H1 (cell line): ENCODE measurements at regions not wholly inside any gene's neighbourhood (a gene's known extent, or its start where the extent isn't known, plus 50 kb on each side); places are given as distances from the start of the nearest gene placed in this dataset.

ENCODE experiments used
- CTCF ChIA-PET: fragments of 300-600 bp; sonication (Branson Sonifier 250); formaldehyde crosslinking; loops from one replicate; lab custom pipeline; 2021; ENCODE audit not compliant: partially characterized antibody; lab: Charles Lee
- POLR2A ChIA-PET: fragments of 300-600 bp; sonication (Branson Sonifier 250); formaldehyde crosslinking; loops from one replicate; lab custom pipeline; 2021; ENCODE audit warnings: inconsistent platforms; ENCODE audit not compliant: partially characterized antibody; lab: Charles Lee
- DNase-seq, 2 experiments: peaks; one replicate each; pipeline versions ENCODE4 v3.0.0 to v3.0.0-alpha.2; 2010 to 2022; ENCODE audit warnings: low spot score in 2 of 2, low read depth in 1 of 2, mixed read lengths in 1 of 2
- FAIRE-seq: peaks from 2 replicates; lab custom pipeline; 2011; peaks lifted over from hg19 to GRCh38; lab: Jason Lieb, UNC
- H2AFZ ChIP-seq: 2 replicates; pipeline ENCODE4 v1.8.1; 2012; ENCODE audit warnings: low read length, inconsistent platforms
- H2AK5ac ChIP-seq: 2 replicates; pipeline ENCODE4 v1.6.1; 2013; ENCODE audit warnings: low read depth, low read length
- H2BK120ac ChIP-seq: replicated peaks from 2 replicates; pipeline ENCODE3; 2013; ENCODE audit warnings: low read depth, low read length, inconsistent platforms
- H2BK12ac ChIP-seq: 2 replicates; pipeline ENCODE4 v1.6.1; 2013; ENCODE audit warnings: low read depth, low read length
- H2BK15ac ChIP-seq: 2 replicates; pipeline ENCODE4 v1.6.1; 2013; ENCODE audit warnings: low read length
- H2BK20ac ChIP-seq: 2 replicates; pipeline ENCODE4 v1.6.1; 2013; ENCODE audit warnings: low read length
- H2BK5ac ChIP-seq: 2 replicates; pipeline ENCODE4 v1.6.1; 2013; ENCODE audit warnings: low read depth, low read length
- H3K14ac ChIP-seq: 2 replicates; pipeline ENCODE4 v1.6.1; 2013; ENCODE audit warnings: inconsistent platforms; ENCODE audit not compliant: insufficient read length
- H3K18ac ChIP-seq: 2 replicates; pipeline ENCODE4 v1.6.1; 2013; ENCODE audit warnings: low read length; ENCODE audit errors: extremely low read depth
- H3K23ac ChIP-seq: 2 replicates; pipeline ENCODE4 v1.6.1; 2013; ENCODE audit warnings: inconsistent platforms; ENCODE audit not compliant: insufficient read length
- H3K23me2 ChIP-seq: 2 replicates; pipeline ENCODE4 v1.6.1; 2013; ENCODE audit warnings: low read depth, low read length
- H3K27ac ChIP-seq: 2 replicates; pipeline ENCODE4 v1.6.1; 2011; ENCODE audit warnings: low read depth, low read length, inconsistent platforms
- H3K27me3 ChIP-seq, 4 experiments: replicated peaks in 1 of 4; 1 replicate in 1 of 4; 2 replicates in 3 of 4; pipeline versions ENCODE4 v1.6.1 to v1.8.1; 2011 to 2013; ENCODE audit warnings: low read length in 3 of 4, mild to moderate bottlenecking in 3 of 4, inconsistent platforms in 2 of 4, mixed read lengths in 2 of 4, moderate library complexity in 1 of 4; ENCODE audit not compliant: control insufficient read depth in 3 of 4, insufficient read depth in 3 of 4; ENCODE audit errors: extremely low read depth in 1 of 4
- H3K36me3 ChIP-seq, 4 experiments: 2 replicates each; pipeline versions ENCODE4 v1.6.1 to v1.8.1; 2011 to 2013; ENCODE audit warnings: mild to moderate bottlenecking in 4 of 4, low read length in 3 of 4, moderate library complexity in 2 of 4, control low read depth in 1 of 4, inconsistent platforms in 1 of 4; ENCODE audit not compliant: insufficient read depth in 4 of 4, control insufficient read depth in 2 of 4
- H3K4ac ChIP-seq: replicated peaks from 2 replicates; pipeline ENCODE3; 2013; ENCODE audit warnings: low read length, low read depth, mixed read lengths, inconsistent platforms; ENCODE audit not compliant: insufficient read length
- H3K4me1 ChIP-seq, 4 experiments: replicated peaks in 1 of 4; 1 replicate in 1 of 4; 2 replicates in 3 of 4; pipeline versions ENCODE4 v1.6.1 to v1.8.1; 2011 to 2013; ENCODE audit warnings: low read length in 3 of 4, inconsistent platforms in 2 of 4, mixed read lengths in 1 of 4; ENCODE audit not compliant: insufficient read depth in 4 of 4, control insufficient read depth in 3 of 4
- H3K4me2 ChIP-seq, 2 experiments: 2 replicates each; pipeline versions ENCODE4 v1.6.1 to v1.8.1; 2011 to 2013; ENCODE audit warnings: low read depth in 2 of 2, low read length in 2 of 2, control low read depth in 1 of 2, inconsistent platforms in 1 of 2, mild to moderate bottlenecking in 1 of 2; ENCODE audit not compliant: insufficient read depth in 1 of 2
- H3K4me3 ChIP-seq, 4 experiments: fragments of 200-600, 300-600 bp in 1 of 4; sonication (generic), shearing (Covaris generic), sonication (Bioruptor Twin) in 1 of 4; 2 replicates each; pipeline versions ENCODE4 v1.5.1 to v1.8.1; 2011 to 2016; ENCODE audit warnings: low read length in 4 of 4, low read depth in 3 of 4, control low read depth in 2 of 4, inconsistent platforms in 2 of 4, mild to moderate bottlenecking in 2 of 4, mixed read lengths in 1 of 4, moderate library complexity in 1 of 4; ENCODE audit not compliant: insufficient read depth in 2 of 4; ENCODE audit errors: extremely low read depth in 1 of 4
- H3K56ac ChIP-seq: replicated peaks from 2 replicates; pipeline ENCODE3; 2013; ENCODE audit warnings: low read depth, mild to moderate bottlenecking, mixed read lengths, low read length, inconsistent platforms; ENCODE audit not compliant: insufficient read length
- H3K79me1 ChIP-seq: 2 replicates; pipeline ENCODE4 v1.6.1; 2013; ENCODE audit warnings: low read depth, low read length, control low read depth
- H3K79me2 ChIP-seq, 2 experiments: 2 replicates each; pipeline versions ENCODE4 v1.6.1 to v1.8.1; 2012 to 2013; ENCODE audit warnings: low read length in 2 of 2, mild to moderate bottlenecking in 2 of 2, inconsistent platforms in 1 of 2; ENCODE audit not compliant: insufficient read depth in 2 of 2, control insufficient read depth in 1 of 2
- H3K9ac ChIP-seq, 4 experiments: replicated peaks in 1 of 4; 1 replicate in 1 of 4; 2 replicates in 3 of 4; pipeline versions ENCODE4 v1.6.1 to v1.8.1; 2011 to 2013; ENCODE audit warnings: low read depth in 3 of 4, low read length in 3 of 4, control low read depth in 2 of 4, mild to moderate bottlenecking in 2 of 4, moderate library complexity in 2 of 4, inconsistent platforms in 1 of 4; ENCODE audit errors: extremely low read depth in 1 of 4
- H3K9me3 ChIP-seq, 2 experiments: 2 replicates each; pipeline versions ENCODE4 v1.6.1 to v1.8.1; 2012 to 2013; ENCODE audit warnings: mild to moderate bottlenecking in 2 of 2, moderate library complexity in 2 of 2, control low read depth in 1 of 2, inconsistent platforms in 1 of 2, low read depth in 1 of 2, low read length in 1 of 2, mixed read lengths in 1 of 2; ENCODE audit not compliant: insufficient read depth in 2 of 2
- H4K20me1 ChIP-seq, 2 experiments: replicated peaks in 1 of 2; 2 replicates each; pipeline versions ENCODE3 to v1.8.1; 2011 to 2013; ENCODE audit warnings: inconsistent platforms in 2 of 2, low read length in 2 of 2, mild to moderate bottlenecking in 1 of 2; ENCODE audit not compliant: insufficient read depth in 2 of 2, control insufficient read depth in 1 of 2
- H4K5ac ChIP-seq: 2 replicates; pipeline ENCODE4 v1.6.1; 2013; ENCODE audit warnings: low read length, low read depth, mixed read lengths, inconsistent platforms; ENCODE audit not compliant: insufficient read length
- H4K8ac ChIP-seq: 2 replicates; pipeline ENCODE4 v1.8.0; 2013; ENCODE audit warnings: mild to moderate bottlenecking, moderate library complexity, low read length, inconsistent platforms; ENCODE audit not compliant: insufficient read depth; ENCODE audit errors: extremely low read depth
- H4K91ac ChIP-seq: replicated peaks from 2 replicates; pipeline ENCODE3; 2013; ENCODE audit warnings: low read length, mixed read lengths, inconsistent platforms; ENCODE audit not compliant: insufficient read length
- BCL11A ChIP-seq, 2 experiments: IDR thresholded peaks; one replicate each; pipeline ENCODE4 v1.6.1; 2011; ENCODE audit warnings: low read depth in 2 of 2, low read length in 2 of 2, mild to moderate bottlenecking in 2 of 2
- EGR1 ChIP-seq: IDR thresholded peaks from 2 replicates; pipeline ENCODE4 v1.6.1; 2011; ENCODE audit warnings: low read depth, low read length, borderline replicate concordance
- POLR2AphosphoS5 ChIP-seq: IDR thresholded peaks from 2 replicates; pipeline ENCODE4 v1.6.1; 2011; ENCODE audit warnings: low read depth, low read length
- RAD21 ChIP-seq, 2 experiments: IDR thresholded peaks in 1 of 2; conservative IDR thresholded peaks in 1 of 2; 2 replicates each; pipeline ENCODE4 v1.6.1; 2011; ENCODE audit warnings: low read depth in 2 of 2, low read length in 2 of 2, improper control_type of control experiment in 1 of 2, inconsistent platforms in 1 of 2, mild to moderate bottlenecking in 1 of 2, moderate library complexity in 1 of 2
- SIX5 ChIP-seq: IDR thresholded peaks from 2 replicates; pipeline ENCODE4 v1.6.1; 2011; ENCODE audit warnings: mild to moderate bottlenecking, low read depth, low read length
- SRF ChIP-seq: IDR thresholded peaks from 2 replicates; pipeline ENCODE4 v1.6.1; 2011; ENCODE audit warnings: mild to moderate bottlenecking, low read depth, low read length, moderate library complexity
- TAF7 ChIP-seq: optimal IDR thresholded peaks from 2 replicates; pipeline ENCODE3; 2011; ENCODE audit warnings: low read depth, mild to moderate bottlenecking, inconsistent platforms, low read length, moderate library complexity, borderline replicate concordance
- WGBS, 2 experiments: shearing (Covaris generic) in 1 of 2; methylation state at CpG; one replicate each; pipeline versions ENCODE4 v1.1.6 to v1.1.7; 2013 to 2015; ENCODE audit warnings: low lambda C conversion rate in 2 of 2, mixed read lengths in 2 of 2, inconsistent platforms in 1 of 2, low coverage in 1 of 2, missing lambda C conversion rate in 1 of 2; ENCODE audit not compliant: insufficient replicate concordance in 2 of 2, insufficient coverage in 1 of 2, insufficient read length in 1 of 2; ENCODE audit errors: extremely low coverage in 1 of 2, missing lambda C conversion rate in 1 of 2; 5-methylcytosine and 5-hydroxymethylcytosine counted together

GRCh38 chr9:109974918-109975276 lies 194.9 kb downstream of the PALM2AKAP2 start:
- no peak overlapping the region for H3K4me3 ChIP-seq
- no peak overlapping the region for H2BK15ac ChIP-seq
- ChIA-PET POLR2A (no interaction called here), CTCF (no interaction called here)
- no peak overlapping the region for H2AFZ ChIP-seq
- H3K4me1 ChIP-seq: no peaks in the 10 kb centered on the region
- H3K4me2 ChIP-seq: no peak overlapping the region
- no peaks in the 10 kb centered on the region for H3K27me3 ChIP-seq
- TF ChIP-seq RAD21 (IDR thresholded peaks at IDR 0.05 in 1 of 2, conservative IDR thresholded peaks at IDR 0.05 in 1 of 2; ENCODE audit: low read depth in 2 of 2, low read length in 2 of 2) (no peak), EGR1 (no peak), TAF7 (no peak), POLR2AphosphoS5 (no peak), SIX5 (no peak), BCL11A (IDR thresholded peaks at IDR 0.05; ENCODE audit: low read depth in 2 of 2, low read length in 2 of 2) (no peak), SRF (no peak)
- WGBS, 2 experiments: 80% methylated on average over 4 of the region's 4 CpGs; no CpG with 5 or more reads in 1 of the 2 experiments
- no peak overlapping the region for H2BK5ac ChIP-seq
- H3K23ac ChIP-seq: no peak overlapping the region
- H2AK5ac ChIP-seq: no peak overlapping the region
- H2BK12ac ChIP-seq: no peak overlapping the region
- H4K5ac ChIP-seq: no peak overlapping the region
- H3K27ac ChIP-seq: no peak overlapping the region
- H3K56ac ChIP-seq: no peak overlapping the region
- H4K20me1 ChIP-seq: no peaks in the 10 kb centered on the region
- H3K4ac ChIP-seq: no peak overlapping the region
- no peaks in the 10 kb centered on the region for H3K23me2 ChIP-seq
- no peak overlapping the region for H2BK120ac ChIP-seq
- FAIRE-seq (no peak), DNase-seq (no peak)
- H3K79me1 ChIP-seq: no peaks in the 10 kb centered on the region
- H3K79me2 ChIP-seq: no peaks in the 10 kb centered on the region
- no peak overlapping the region for H3K18ac ChIP-seq
- no peak overlapping the region for H2BK20ac ChIP-seq
- H3K36me3 ChIP-seq: no peaks in the 10 kb centered on the region
- H3K9me3 ChIP-seq: no peaks in the 10 kb centered on the region
- H4K8ac ChIP-seq: no peak overlapping the region
- H3K9ac ChIP-seq: no peak overlapping the region
- no peak overlapping the region for H4K91ac ChIP-seq
- no peak overlapping the region for H3K14ac ChIP-seq
